PC-3 (cell line): ENCODE measurements at regions not wholly inside any gene's neighbourhood (a gene's known extent, or its start where the extent isn't known, plus 50 kb on each side); places are given as distances from the start of the nearest gene placed in this dataset.

ENCODE experiments used
- ATAC-seq: fragments of 200-7000 bp; cut with Tn5 transposase; 2 replicates; pipeline ENCODE4 v1.9.1; 2020; ENCODE audit warnings: mild to moderate bottlenecking, moderate library complexity
- BruUV-seq: library from RNA; stranded (reverse); fragments of 400-500 nt; replicated peaks from 2 replicates; lab custom pipeline; 2021; lab: Mats Ljungman, UMichigan
- CTCF ChIA-PET: fragments of 300-600 bp; sonication (Branson Sonifier 250); formaldehyde crosslinking; loops from one replicate; lab custom pipeline; 2022; ENCODE audit warnings: antibody characterized with exemption; lab: Charles Lee
- POLR2A ChIA-PET: fragments of 300-600 bp; sonication (Branson Sonifier 250); formaldehyde crosslinking; loops from one replicate; lab custom pipeline; 2022; ENCODE audit warnings: antibody characterized with exemption; ENCODE audit not compliant: unreplicated experiment; lab: Charles Lee
- DNase-seq: peaks from one replicate; pipeline ENCODE4 v3.0.0-alpha.2; 2015
- H2AFZ ChIP-seq: fragments of 300-600 bp; sonication (generic); 2 replicates; pipeline ENCODE4 v1.6.0; 2016; ENCODE audit warnings: antibody characterized with exemption, low read length
- H3F3A ChIP-seq: fragments of 300-600 bp; sonication (generic); one replicate; pipeline ENCODE4 v1.6.0; 2017; ENCODE audit warnings: antibody characterized with exemption, low read length, control low read depth, mild to moderate bottlenecking; ENCODE audit not compliant: unreplicated experiment
- H3K27ac ChIP-seq: fragments of 300-600 bp; sonication (generic); 2 replicates; pipeline ENCODE4 v1.5.1; 2016; ENCODE audit warnings: mild to moderate bottlenecking, low read length
- H3K27me3 ChIP-seq: fragments of 300-600 bp; sonication (generic); 2 replicates; pipeline ENCODE4 v1.6.1; 2016; ENCODE audit warnings: low read length, mixed read lengths
- H3K36me3 ChIP-seq: fragments of 300-600 bp; sonication (generic); 2 replicates; pipeline ENCODE4 v1.6.1; 2016; ENCODE audit warnings: low read depth, mixed run types, low read length, mixed read lengths
- H3K4me1 ChIP-seq: fragments of 300-600 bp; sonication (generic); 2 replicates; pipeline ENCODE4 v1.5.1; 2016; ENCODE audit warnings: low read length; ENCODE audit not compliant: insufficient read depth
- H3K4me2 ChIP-seq: fragments of 300-600 bp; sonication (generic); 2 replicates; pipeline ENCODE4 v1.6.0; 2016; ENCODE audit warnings: low read length
- H3K4me3 ChIP-seq: fragments of 300-600 bp; sonication (generic); 2 replicates; pipeline ENCODE4 v1.5.1; 2016; ENCODE audit warnings: mild to moderate bottlenecking, low read length, mixed read lengths
- H3K79me2 ChIP-seq: fragments of 300-600 bp; sonication (generic); 2 replicates; pipeline ENCODE4 v1.6.1; 2017; ENCODE audit warnings: low read length, mixed read lengths
- H3K9ac ChIP-seq: fragments of 300-600 bp; sonication (generic); 2 replicates; pipeline ENCODE4 v1.6.0; 2016; ENCODE audit warnings: mild to moderate bottlenecking, low read length
- H3K9me2 ChIP-seq: fragments of 300-600 bp; sonication (generic); replicated peaks from 2 replicates; pipeline ENCODE4 v1.6.1; 2016; ENCODE audit warnings: mixed run types, low read length, mixed read lengths
- H3K9me3 ChIP-seq: fragments of 300-600 bp; sonication (generic); 2 replicates; pipeline ENCODE4 v1.6.1; 2016; ENCODE audit warnings: low read length, mixed read lengths
- H4K20me1 ChIP-seq: fragments of 300-600 bp; sonication (generic); 2 replicates; pipeline ENCODE4 v1.6.1; 2016; ENCODE audit warnings: low read length, mixed read lengths
- CTCF ChIP-seq: fragments of 300-600 bp; sonication (generic); conservative IDR thresholded peaks from 2 replicates; pipeline ENCODE4 v1.5.1; 2017; ENCODE audit warnings: antibody characterized with exemption, low read depth, mild to moderate bottlenecking, low read length
- EZH2 ChIP-seq: fragments of 300-600 bp; sonication (generic); IDR thresholded peaks from one replicate; pipeline ENCODE4 v1.6.1; 2017; ENCODE audit warnings: antibody characterized with exemption, mild to moderate bottlenecking, low read length; ENCODE audit not compliant: unreplicated experiment
- EZH2phosphoT487 ChIP-seq: fragments of 300-600 bp; sonication (generic); IDR thresholded peaks from 2 replicates; pipeline ENCODE4 v1.6.1; 2018; ENCODE audit warnings: mild to moderate bottlenecking, antibody characterized with exemption, low read length, borderline replicate concordance
- intact Hi-C: fragments of 100-400 bp; cut with micrococcal nuclease; formaldehyde crosslinking; loops from 2 replicates; pipeline ENCODE4 v1.9.0; 2023

- no peak overlapping the region for H3K4me3 ChIP-seq
- CTCF ChIA-PET = no interaction called here
- H3F3A ChIP-seq = no peaks in the 10 kb centered on the region
- H3K4me2 ChIP-seq = no peak overlapping the region
- intact Hi-C loops = no loop called here
- H3K4me1 ChIP-seq = no peaks in the 10 kb centered on the region
- BruUV-seq = no TSS peak
- DNase-seq = no peak
- H3K36me3 ChIP-seq = no peaks in the 10 kb centered on the region
- POLR2A ChIA-PET = no interaction called here
- no peak overlapping the region for H3K9ac ChIP-seq
- H3K27me3 ChIP-seq = no peaks in the 10 kb centered on the region
- TF ChIP-seq CTCF (no peak), EZH2phosphoT487 (no peak), EZH2 (no peak)
- ATAC-seq = no peak
- no peaks in the 10 kb centered on the region for H3K79me2 ChIP-seq
- H3K27ac ChIP-seq = no peak overlapping the region
- no peaks in the 10 kb centered on the region for H3K9me2 ChIP-seq
- H4K20me1 ChIP-seq = no peaks in the 10 kb centered on the region
- no peak overlapping the region for H2AFZ ChIP-seq
- no peaks in the 10 kb centered on the region for H3K9me3 ChIP-seq
These were observed 100.3 kb upstream of the PAX2 start for GRCh38 chr10:100645091-100645490.

GRCh38 chr10:100645613-100646392 lies 99.6 kb upstream of the PAX2 start:
- ATAC-seq (no peak), DNase-seq (no peak)
- Histone ChIP-seq H2AFZ (no peak overlapping the region), H3K9me2 (no peaks in the 10 kb centered on the region), H3K27me3 (no peaks in the 10 kb centered on the region), H3K79me2 (no peaks in the 10 kb centered on the region), H3K4me1 (no peaks in the 10 kb centered on the region), H3K9ac (no peak overlapping the region), H3F3A (no peaks in the 10 kb centered on the region), H3K4me2 (no peak overlapping the region), H3K36me3 (no peaks in the 10 kb centered on the region), H4K20me1 (no peaks in the 10 kb centered on the region), H3K4me3 (no peak overlapping the region), H3K27ac (no peak overlapping the region), H3K9me3 (no peaks in the 10 kb centered on the region)
- no peak for TF ChIP-seq EZH2
- no peak for TF ChIP-seq EZH2phosphoT487
- no peak for TF ChIP-seq CTCF
- CTCF ChIA-PET = no interaction called here
- no TSS peak for BruUV-seq
- POLR2A ChIA-PET = no interaction called here
- intact Hi-C loops = no loop called here

- Histone ChIP-seq H3K36me3 (no peaks in the 10 kb centered on the region), H3F3A (no peaks in the 10 kb centered on the region), H2AFZ (no peak overlapping the region), H3K27ac (no peak overlapping the region), H4K20me1 (no peaks in the 10 kb centered on the region), H3K4me1 (no peaks in the 10 kb centered on the region), H3K4me2 (no peak overlapping the region), H3K9ac (no peak overlapping the region), H3K27me3 (peaks cover 10% of the 10 kb centered on the region), H3K9me3 (no peaks in the 10 kb centered on the region), H3K79me2 (no peaks in the 10 kb centered on the region), H3K4me3 (no peak overlapping the region), H3K9me2 (no peaks in the 10 kb centered on the region)
- no peak for TF ChIP-seq EZH2
- no peak for TF ChIP-seq CTCF
- no peak for TF ChIP-seq EZH2phosphoT487
- ChIA-PET POLR2A (no interaction called here), CTCF (no interaction called here)
- intact Hi-C loops = no loop called here
- DNase-seq (no peak), ATAC-seq (no peak)
- BruUV-seq = no TSS peak
These were observed 97.5 kb upstream of the PAX2 start for GRCh38 chr10:100647928-100648327.
